Epithelial cell of proximal tubule (primary cell): ENCODE measurements at regions not wholly inside any gene's neighbourhood (a gene's known extent, or its start where the extent isn't known, plus 50 kb on each side); places are given as distances from the start of the nearest gene placed in this dataset.

ENCODE experiments used
- DNase-seq: peaks from one replicate; pipeline ENCODE4 v3.0.0-alpha.2; 2011; ENCODE audit warnings: low read depth
- H3K4me3 ChIP-seq: 2 replicates; pipeline ENCODE4 v1.5.1; 2011; ENCODE audit warnings: low read depth, mild to moderate bottlenecking, low read length
- CTCF ChIP-seq: conservative IDR thresholded peaks from 2 replicates; pipeline ENCODE4 v1.5.1; 2012; ENCODE audit warnings: low read depth, mild to moderate bottlenecking, low read length

DNA sequence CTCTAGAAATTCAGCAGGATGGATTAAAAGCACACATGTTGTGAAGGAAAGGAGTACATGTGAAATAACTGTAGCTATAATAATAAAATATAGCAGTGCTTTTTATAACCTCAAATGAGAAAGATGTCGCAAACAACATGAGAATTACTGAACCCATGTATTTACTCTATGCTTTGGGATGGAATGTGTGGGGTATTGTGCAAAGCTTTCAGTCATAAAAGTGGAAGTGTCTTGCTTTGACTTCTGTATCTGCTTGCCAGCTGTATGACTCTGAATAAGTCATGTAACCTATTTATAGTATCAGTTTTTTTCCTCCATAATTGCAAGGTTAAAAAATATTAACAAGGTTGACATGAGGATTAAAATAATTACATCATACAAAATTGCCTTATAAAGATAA, 519.3 kb upstream of the CADM2 start:
- no peak for DNase-seq
- no peak for TF ChIP-seq CTCF

DNA sequence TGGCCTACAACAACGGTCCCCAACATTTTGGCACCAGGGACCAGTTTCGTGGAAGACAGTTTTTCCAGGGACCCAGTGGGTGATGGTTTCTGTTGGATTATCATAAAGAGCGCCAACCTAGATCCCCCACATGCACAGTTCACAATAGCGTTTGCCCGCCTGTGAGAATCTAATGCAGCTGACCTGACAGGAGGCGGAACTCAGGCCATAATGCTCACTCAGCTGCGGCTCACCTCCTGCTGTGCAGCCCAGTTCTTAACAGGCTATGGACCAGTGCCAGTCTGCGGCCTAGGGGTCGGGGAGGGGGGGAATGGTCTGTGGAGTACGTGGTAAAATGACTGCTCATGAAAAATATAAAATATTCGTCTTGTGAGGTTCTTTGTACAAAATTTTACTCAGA, 518.5 kb upstream of the CADM2 start:
- no peak overlapping the region for H3K4me3 ChIP-seq
- TF ChIP-seq CTCF, result no peak

More for the DNA sequence above, 519.3 kb upstream of the CADM2 start:
- H3K4me3 ChIP-seq, result no peak overlapping the region

GRCh38 chr3:84442533-84442932, 516.3 kb upstream of the CADM2 start:
- no peak for DNase-seq
- no peak overlapping the region for H3K4me3 ChIP-seq
- TF ChIP-seq CTCF, result no peak

More for the DNA sequence above, 518.5 kb upstream of the CADM2 start:
- no peak for DNase-seq

- no peak for TF ChIP-seq CTCF
- no peak for DNase-seq
- H3K4me3 ChIP-seq, result no peak overlapping the region
Observed at GRCh38 chr3:84444726-84445521, 513.9 kb upstream of the CADM2 start.

- TF ChIP-seq CTCF, result no peak
Observed at GRCh38 chr3:84487296-84487695, 471.5 kb upstream of the CADM2 start.

DNA sequence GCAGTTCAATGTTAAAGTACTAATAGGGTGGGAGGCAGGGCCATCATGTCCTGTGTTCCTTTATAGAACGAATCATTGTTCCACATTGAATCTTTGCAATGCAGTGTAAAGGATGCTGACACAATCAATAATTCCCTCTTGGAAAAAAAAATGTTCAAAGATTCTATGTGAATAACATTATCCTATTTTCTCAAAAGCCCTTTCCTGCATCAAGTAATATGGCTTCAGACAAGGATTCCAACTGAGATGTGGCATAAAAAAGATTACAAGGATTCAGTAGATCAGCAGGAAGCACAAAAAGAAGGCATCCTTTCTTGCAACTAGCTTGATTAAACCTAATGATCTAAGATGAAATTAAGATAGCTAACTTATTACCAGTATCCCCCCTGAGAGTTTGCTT, 454.0 kb upstream of the CADM2 start:
- no peak overlapping the region for H3K4me3 ChIP-seq
- DNase-seq, result no peak
- no peak for TF ChIP-seq CTCF

More at GRCh38 chr3:84487296-84487695, 471.5 kb upstream of the CADM2 start:
- H3K4me3 ChIP-seq, result no peak overlapping the region
- no peak for DNase-seq

DNA sequence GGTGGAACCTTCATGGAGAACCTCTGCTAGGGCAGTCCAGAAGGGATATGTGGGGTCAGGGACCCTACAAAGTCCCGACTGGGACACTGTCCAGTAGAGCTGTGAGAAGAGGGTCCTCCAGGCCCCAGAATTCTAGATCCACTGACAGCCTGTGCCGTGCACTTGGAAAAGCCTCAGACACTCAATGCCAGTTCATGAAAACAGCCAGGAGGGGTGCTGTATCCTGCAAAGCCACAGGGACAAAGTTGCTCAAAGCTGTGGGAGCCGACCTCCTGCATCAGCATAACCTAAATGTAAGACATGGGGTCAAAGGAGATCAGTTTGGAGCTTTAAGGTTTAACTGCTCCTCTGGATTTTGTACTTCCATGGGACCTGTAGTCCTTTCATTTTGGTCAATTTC, 448.8 kb upstream of the CADM2 start:
- TF ChIP-seq CTCF, result no peak
- no peak overlapping the region for H3K4me3 ChIP-seq
- DNase-seq, result no peak
